HG03045 (cell line): ENCODE measurements at regions not wholly inside any gene's neighbourhood (a gene's known extent, or its start where the extent isn't known, plus 50 kb on each side); places are given as distances from the start of the nearest gene placed in this dataset.

Source experiments
- ATAC-seq: cut with Tn5 transposase; IDR thresholded peaks from one replicate; pipeline ENCODE4 v1.9.1; 2021; ENCODE audit warnings: mild to moderate bottlenecking, moderate library complexity; ENCODE audit not compliant: unreplicated experiment

- no peak for ATAC-seq
Measured at GRCh38 chr10:131480066-131480465, 168.5 kb upstream of the TCERG1L start.

GRCh38 chr10:131480861-131481260 is 169.3 kb upstream of the TCERG1L start:
- no peak for ATAC-seq

- no peak for ATAC-seq
Measured at GRCh38 chr10:131485732-131486131, 174.2 kb upstream of the TCERG1L start.

GRCh38 chr10:131487822-131488221 is 176.3 kb upstream of the TCERG1L start:
- ATAC-seq, result no peak

GRCh38 chr10:131490991-131491594 is 179.6 kb upstream of the TCERG1L start:
- no peak for ATAC-seq

- ATAC-seq, result no peak
Measured at GRCh38 chr10:131492211-131492857, 180.8 kb upstream of the TCERG1L start.

GRCh38 chr10:131493432-131493831 is 181.9 kb upstream of the TCERG1L start:
- no peak for ATAC-seq

- ATAC-seq, result no peak
Measured at GRCh38 chr10:131494451-131494850, 182.9 kb upstream of the TCERG1L start.

GRCh38 chr10:131495224-131495623 is 183.7 kb upstream of the TCERG1L start:
- no peak for ATAC-seq

- ATAC-seq, result no peak
Measured at GRCh38 chr10:131495892-131496291, 184.4 kb upstream of the TCERG1L start.

GRCh38 chr10:131496351-131497052 is 185.0 kb upstream of the TCERG1L start:
- no peak for ATAC-seq

GRCh38 chr10:131499566-131499965 is 188.0 kb upstream of the TCERG1L start:
- ATAC-seq, result no peak

- no peak for ATAC-seq
Measured at GRCh38 chr10:131500181-131500580, 188.7 kb upstream of the TCERG1L start.

- no peak for ATAC-seq
Measured at GRCh38 chr10:131500892-131501291, 189.4 kb upstream of the TCERG1L start.

- ATAC-seq, result no peak
Measured at GRCh38 chr10:131503992-131504391, 192.5 kb upstream of the TCERG1L start.

GRCh38 chr10:131511391-131511790 is 199.9 kb upstream of the TCERG1L start:
- no peak for ATAC-seq

GRCh38 chr10:131512852-131513251 is 201.3 kb upstream of the TCERG1L start:
- no peak for ATAC-seq

- no peak for ATAC-seq
Measured at GRCh38 chr10:131513445-131513844, 201.9 kb upstream of the TCERG1L start.

- no peak for ATAC-seq
Measured at GRCh38 chr10:131513901-131514300, 202.4 kb upstream of the TCERG1L start.

GRCh38 chr10:131514454-131514853 is 202.9 kb upstream of the TCERG1L start:
- ATAC-seq, result no peak

- ATAC-seq, result no peak
Measured at GRCh38 chr10:131516285-131516684, 204.8 kb upstream of the TCERG1L start.

GRCh38 chr10:131517781-131518180 is 206.3 kb upstream of the TCERG1L start:
- ATAC-seq, result no peak
